ENCODE measurements at regions not wholly inside any gene's neighbourhood (a gene's known extent, or its start where the extent isn't known, plus 50 kb on each side); places are given as distances from the start of the nearest gene placed in this dataset.

DNA sequence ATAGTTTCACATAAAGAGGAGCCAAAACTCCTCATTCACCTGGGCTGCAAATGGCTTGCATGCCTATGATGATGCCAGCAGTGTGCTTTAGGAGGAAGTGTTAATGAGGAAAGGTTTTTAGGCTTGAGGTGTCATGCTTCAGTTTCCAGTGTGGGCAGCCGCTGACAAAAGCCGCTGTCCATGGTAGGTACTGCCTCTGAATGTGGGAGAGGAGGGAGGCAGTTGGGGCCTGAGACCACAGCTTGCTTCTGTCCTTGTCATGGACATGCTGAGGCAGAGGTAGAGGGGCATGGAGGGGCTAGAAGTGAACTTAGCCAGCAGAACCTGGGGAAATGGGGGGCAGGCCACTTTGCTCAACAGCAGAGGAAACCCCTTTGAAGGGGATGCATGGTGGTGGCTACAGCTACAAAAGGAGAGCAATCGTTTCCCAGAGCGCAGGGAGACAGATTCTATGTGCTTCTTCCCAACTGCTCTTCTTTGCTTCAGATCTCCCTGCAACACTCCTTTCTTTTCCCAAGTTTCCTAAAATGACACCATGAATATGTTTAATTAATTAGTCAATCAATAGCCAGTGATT lies 372.1 kb upstream of the CNR1 start:
- in situ Hi-C loops (cut with HindIII; ENCODE audit: low pct_unique_long_range_greater_than_20kb, low sequenced_read_pairs), result no loop called here
- POLR2A ChIA-PET, result no interaction called here

DNA sequence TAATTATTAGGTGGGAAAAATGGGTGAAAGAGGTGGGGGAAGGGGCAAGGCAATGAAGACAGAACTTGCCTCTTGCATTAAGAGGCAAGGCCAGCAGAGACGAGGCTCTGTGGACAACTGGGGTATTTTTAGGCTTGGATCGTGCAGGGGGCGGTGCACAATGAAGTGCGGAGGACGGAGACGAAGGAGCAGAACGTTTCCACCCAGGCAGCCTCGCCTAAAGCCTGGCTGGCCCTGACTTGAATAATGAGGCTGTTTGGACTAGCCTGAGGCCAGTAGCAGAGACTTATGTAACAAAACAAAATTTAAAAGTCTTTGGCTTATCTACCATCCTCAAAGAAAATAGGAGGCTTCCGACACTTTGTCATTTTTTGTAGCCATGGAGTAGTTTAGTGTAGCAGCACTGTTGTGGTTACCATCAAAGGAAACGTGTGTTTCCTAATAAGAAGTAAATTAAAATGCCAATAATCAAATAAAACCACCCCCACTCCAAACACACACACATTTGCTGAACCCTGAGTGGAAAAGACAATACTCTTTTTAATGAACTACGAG lies 370.0 kb upstream of the CNR1 start:
- in situ Hi-C loops (cut with HindIII; ENCODE audit: low pct_unique_long_range_greater_than_20kb, low sequenced_read_pairs), result no loop called here
- Histone ChIP-seq H3K36me3 (ENCODE audit: control insufficient read depth, insufficient read depth, low read length) (no peaks in the 10 kb centered on the region), H3K9me3 (ENCODE audit: control insufficient read depth, insufficient read depth, low read depth, low read length) (no peaks in the 10 kb centered on the region), H3K27ac (ENCODE audit: low read length) (no peak overlapping the region), H3K4me1 (ENCODE audit: control insufficient read depth, insufficient read depth, low read length) (no peaks in the 10 kb centered on the region), H3K4me3 (ENCODE audit: low read depth in 2 of 2, low read length in 2 of 2) (no peak overlapping the region), H3K27me3 (ENCODE audit: control insufficient read depth, insufficient read depth, low read length) (no peaks in the 10 kb centered on the region; the same call in none of the 2 replicates)
- ChIA-PET CTCF (no interaction called here), POLR2A (no interaction called here)
- no TSS peak for BruUV-seq (replicated peaks)
- TF ChIP-seq POLR2AphosphoS5 (IDR thresholded peaks at IDR 0.05; ENCODE audit: low read depth, low read length) (no peak), TCF7L2 (IDR thresholded peaks at IDR 0.05; ENCODE audit: low read depth, low read length) (no peak), SIN3A (IDR thresholded peaks at IDR 0.05; ENCODE audit: borderline replicate concordance, insufficient read depth, low read depth, low read length) (no peak)
- TF ChIP-seq, protein P1, sequence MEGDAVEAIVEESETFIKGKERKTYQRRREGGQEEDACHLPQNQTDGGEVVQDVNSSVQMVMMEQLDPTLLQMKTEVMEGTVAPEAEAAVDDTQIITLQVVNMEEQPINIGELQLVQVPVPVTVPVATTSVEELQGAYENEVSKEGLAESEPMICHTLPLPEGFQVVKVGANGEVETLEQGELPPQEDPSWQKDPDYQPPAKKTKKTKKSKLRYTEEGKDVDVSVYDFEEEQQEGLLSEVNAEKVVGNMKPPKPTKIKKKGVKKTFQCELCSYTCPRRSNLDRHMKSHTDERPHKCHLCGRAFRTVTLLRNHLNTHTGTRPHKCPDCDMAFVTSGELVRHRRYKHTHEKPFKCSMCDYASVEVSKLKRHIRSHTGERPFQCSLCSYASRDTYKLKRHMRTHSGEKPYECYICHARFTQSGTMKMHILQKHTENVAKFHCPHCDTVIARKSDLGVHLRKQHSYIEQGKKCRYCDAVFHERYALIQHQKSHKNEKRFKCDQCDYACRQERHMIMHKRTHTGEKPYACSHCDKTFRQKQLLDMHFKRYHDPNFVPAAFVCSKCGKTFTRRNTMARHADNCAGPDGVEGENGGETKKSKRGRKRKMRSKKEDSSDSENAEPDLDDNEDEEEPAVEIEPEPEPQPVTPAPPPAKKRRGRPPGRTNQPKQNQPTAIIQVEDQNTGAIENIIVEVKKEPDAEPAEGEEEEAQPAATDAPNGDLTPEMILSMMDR (IDR thresholded peaks at IDR 0.05), result no peak
- TF ChIP-seq, protein P2, sequence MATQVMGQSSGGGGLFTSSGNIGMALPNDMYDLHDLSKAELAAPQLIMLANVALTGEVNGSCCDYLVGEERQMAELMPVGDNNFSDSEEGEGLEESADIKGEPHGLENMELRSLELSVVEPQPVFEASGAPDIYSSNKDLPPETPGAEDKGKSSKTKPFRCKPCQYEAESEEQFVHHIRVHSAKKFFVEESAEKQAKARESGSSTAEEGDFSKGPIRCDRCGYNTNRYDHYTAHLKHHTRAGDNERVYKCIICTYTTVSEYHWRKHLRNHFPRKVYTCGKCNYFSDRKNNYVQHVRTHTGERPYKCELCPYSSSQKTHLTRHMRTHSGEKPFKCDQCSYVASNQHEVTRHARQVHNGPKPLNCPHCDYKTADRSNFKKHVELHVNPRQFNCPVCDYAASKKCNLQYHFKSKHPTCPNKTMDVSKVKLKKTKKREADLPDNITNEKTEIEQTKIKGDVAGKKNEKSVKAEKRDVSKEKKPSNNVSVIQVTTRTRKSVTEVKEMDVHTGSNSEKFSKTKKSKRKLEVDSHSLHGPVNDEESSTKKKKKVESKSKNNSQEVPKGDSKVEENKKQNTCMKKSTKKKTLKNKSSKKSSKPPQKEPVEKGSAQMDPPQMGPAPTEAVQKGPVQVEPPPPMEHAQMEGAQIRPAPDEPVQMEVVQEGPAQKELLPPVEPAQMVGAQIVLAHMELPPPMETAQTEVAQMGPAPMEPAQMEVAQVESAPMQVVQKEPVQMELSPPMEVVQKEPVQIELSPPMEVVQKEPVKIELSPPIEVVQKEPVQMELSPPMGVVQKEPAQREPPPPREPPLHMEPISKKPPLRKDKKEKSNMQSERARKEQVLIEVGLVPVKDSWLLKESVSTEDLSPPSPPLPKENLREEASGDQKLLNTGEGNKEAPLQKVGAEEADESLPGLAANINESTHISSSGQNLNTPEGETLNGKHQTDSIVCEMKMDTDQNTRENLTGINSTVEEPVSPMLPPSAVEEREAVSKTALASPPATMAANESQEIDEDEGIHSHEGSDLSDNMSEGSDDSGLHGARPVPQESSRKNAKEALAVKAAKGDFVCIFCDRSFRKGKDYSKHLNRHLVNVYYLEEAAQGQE (IDR thresholded peaks at IDR 0.05; ENCODE audit: insufficient read depth in 1 of 2, low read depth in 2 of 2, low read length in 1 of 2), result no peak
- DNase-seq (ENCODE audit: low read depth, low spot score) (no peak), ATAC-seq (no peak)
- intact Hi-C loops (cut with micrococcal nuclease; ENCODE audit: unreplicated experiment), result no loop called here

More for the DNA sequence above, 372.1 kb upstream of the CNR1 start:
- TF ChIP-seq, protein P2 (IDR thresholded peaks at IDR 0.05; ENCODE audit: insufficient read depth in 1 of 2, low read depth in 2 of 2, low read length in 1 of 2), result peak; percentile 86 to 92
- TF ChIP-seq, protein P1 (IDR thresholded peaks at IDR 0.05), result no peak
- DNase-seq (ENCODE audit: low read depth, low spot score) (no peak), ATAC-seq (no peak)
- no TSS peak for BruUV-seq (replicated peaks)
- no peaks in the 10 kb centered on the region for H3K36me3 ChIP-seq (ENCODE audit: control insufficient read depth, insufficient read depth, low read length)
- no peaks in the 10 kb centered on the region for H3K4me1 ChIP-seq (ENCODE audit: control insufficient read depth, insufficient read depth, low read length)
- H3K4me3 ChIP-seq (ENCODE audit: low read depth in 2 of 2, low read length in 2 of 2), result no peak overlapping the region
- CTCF ChIA-PET, result no interaction called here
- H3K9me3 ChIP-seq (ENCODE audit: control insufficient read depth, insufficient read depth, low read depth, low read length), result no peaks in the 10 kb centered on the region
- intact Hi-C loops (cut with micrococcal nuclease; ENCODE audit: unreplicated experiment), result no loop called here
- no peak overlapping the region for H3K27ac ChIP-seq (ENCODE audit: low read length)
- no peaks in the 10 kb centered on the region; the same call in none of the 2 replicates for H3K27me3 ChIP-seq (ENCODE audit: control insufficient read depth, insufficient read depth, low read length)
